ENCODE measurements at regions not wholly inside any gene's neighbourhood (a gene's known extent, or its start where the extent isn't known, plus 50 kb on each side); places are given as distances from the start of the nearest gene placed in this dataset.

DNA sequence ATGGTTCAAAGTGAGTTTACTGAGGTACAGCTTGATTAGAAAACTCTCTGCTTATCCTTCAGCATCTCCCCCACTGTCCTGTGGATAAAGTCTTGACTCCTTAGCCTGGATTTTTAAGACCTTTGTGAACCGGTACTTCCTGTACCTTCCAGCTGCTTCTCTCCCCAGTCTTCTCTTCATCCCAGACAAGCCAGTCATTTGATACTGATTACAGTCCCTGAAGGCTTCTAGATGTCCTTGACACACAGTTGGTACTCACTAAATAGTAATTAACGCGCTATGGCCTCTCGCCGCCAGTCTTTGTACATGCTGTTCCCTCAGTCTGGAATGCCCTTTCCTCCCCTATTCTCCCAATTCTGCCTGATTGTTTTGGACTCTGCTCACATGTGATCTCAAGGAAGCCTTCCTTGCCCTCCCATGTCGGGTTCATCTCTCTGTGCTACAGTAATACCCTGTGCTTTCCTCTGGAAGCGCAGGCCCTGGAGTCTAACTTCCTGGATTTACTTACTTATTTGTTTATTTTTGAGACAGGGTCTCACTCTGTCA, 50.6 kb upstream of the PTGR2 start:
- TF ChIP-seq, protein P1, sequence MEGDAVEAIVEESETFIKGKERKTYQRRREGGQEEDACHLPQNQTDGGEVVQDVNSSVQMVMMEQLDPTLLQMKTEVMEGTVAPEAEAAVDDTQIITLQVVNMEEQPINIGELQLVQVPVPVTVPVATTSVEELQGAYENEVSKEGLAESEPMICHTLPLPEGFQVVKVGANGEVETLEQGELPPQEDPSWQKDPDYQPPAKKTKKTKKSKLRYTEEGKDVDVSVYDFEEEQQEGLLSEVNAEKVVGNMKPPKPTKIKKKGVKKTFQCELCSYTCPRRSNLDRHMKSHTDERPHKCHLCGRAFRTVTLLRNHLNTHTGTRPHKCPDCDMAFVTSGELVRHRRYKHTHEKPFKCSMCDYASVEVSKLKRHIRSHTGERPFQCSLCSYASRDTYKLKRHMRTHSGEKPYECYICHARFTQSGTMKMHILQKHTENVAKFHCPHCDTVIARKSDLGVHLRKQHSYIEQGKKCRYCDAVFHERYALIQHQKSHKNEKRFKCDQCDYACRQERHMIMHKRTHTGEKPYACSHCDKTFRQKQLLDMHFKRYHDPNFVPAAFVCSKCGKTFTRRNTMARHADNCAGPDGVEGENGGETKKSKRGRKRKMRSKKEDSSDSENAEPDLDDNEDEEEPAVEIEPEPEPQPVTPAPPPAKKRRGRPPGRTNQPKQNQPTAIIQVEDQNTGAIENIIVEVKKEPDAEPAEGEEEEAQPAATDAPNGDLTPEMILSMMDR (IDR thresholded peaks at IDR 0.05): no peak
- Histone ChIP-seq H3K27me3 (no peaks in the 10 kb centered on the region), H3K4me1 (peaks cover 0 to 3% (median 0%) of the 10 kb centered on the region in 3 donors), H3K4me3 (no peak overlapping the region), H3K36me3 (no peaks in the 10 kb centered on the region), H3K9me3 (no peaks in the 10 kb centered on the region), H3K27ac (no peak overlapping the region)
- ATAC-seq (no peak), FAIRE-seq (no peak), DNase-seq (no peak)
- WGBS, 2 donors: 92 to 95% methylated on average over 7 of the region's 7 CpGs
- intact Hi-C loops (cut with DNase I): no loop called here

- WGBS, 2 donors: 75 to 83% methylated on average over 4 of the region's 4 CpGs
- Histone ChIP-seq H3K4me3 (no peak overlapping the region), H3K4me1 (peaks cover 0 to 3% (median 3%) of the 10 kb centered on the region in 3 donors), H3K9me3 (no peaks in the 10 kb centered on the region), H3K27ac (no peak overlapping the region), H3K27me3 (no peaks in the 10 kb centered on the region), H3K36me3 (no peaks in the 10 kb centered on the region)
- TF ChIP-seq, protein P1 (IDR thresholded peaks at IDR 0.05): no peak
- intact Hi-C loops (cut with DNase I): no loop called here
- peak in 1 of 6 donors; percentile 7 for DNase-seq
- FAIRE-seq: no peak
- ATAC-seq: no peak
Measured at GRCh38 chr14:73797543-73798265, 53.9 kb upstream of the PTGR2 start.

- Histone ChIP-seq H3K27me3 (no peaks in the 10 kb centered on the region), H3K4me1 (peaks cover 0 to 3% (median 3%) of the 10 kb centered on the region in 3 donors), H3K4me3 (no peak overlapping the region), H3K9me3 (no peaks in the 10 kb centered on the region), H3K27ac (no peak overlapping the region), H3K36me3 (no peaks in the 10 kb centered on the region)
- ATAC-seq: no peak
- FAIRE-seq: no peak
- 95% methylated on average over 4 of the region's 4 CpGs for WGBS, 2 donors
- intact Hi-C loops (cut with DNase I): no loop called here
- TF ChIP-seq, protein P1 (IDR thresholded peaks at IDR 0.05): no peak
- DNase-seq: no peak
Measured at GRCh38 chr14:73796893-73797542, 54.6 kb upstream of the PTGR2 start.

DNA sequence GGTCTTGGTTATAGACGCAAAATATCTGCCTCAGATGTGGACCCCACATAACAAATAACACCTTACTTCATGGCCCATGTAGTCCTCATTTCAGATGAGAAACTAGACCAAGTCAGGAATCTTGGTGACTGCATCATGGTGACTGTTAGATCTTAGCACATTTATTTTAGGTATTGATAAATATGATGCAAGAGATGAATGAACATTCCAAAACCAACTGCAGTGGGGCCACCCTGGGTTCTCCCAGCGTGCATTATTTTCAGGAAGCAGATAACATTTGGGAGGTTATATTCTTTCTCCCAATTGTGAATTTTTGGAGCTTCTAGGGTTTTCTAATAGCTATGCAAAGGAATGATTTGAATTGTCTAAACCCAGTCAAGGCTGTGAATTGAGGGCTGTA, 55.2 kb upstream of the PTGR2 start:
- H3K27me3 ChIP-seq: no peaks in the 10 kb centered on the region
- H3K36me3 ChIP-seq: no peaks in the 10 kb centered on the region
- H3K9me3 ChIP-seq: no peaks in the 10 kb centered on the region
- intact Hi-C loops (cut with DNase I): no loop called here
- peaks cover 0 to 3% (median 3%) of the 10 kb centered on the region in 3 donors for H3K4me1 ChIP-seq
- H3K4me3 ChIP-seq: no peak overlapping the region
- ATAC-seq: no peak
- WGBS, 2 donors: 67 to 81% methylated on average over 2 of the region's 2 CpGs
- DNase-seq: no peak
- TF ChIP-seq, protein P1 (IDR thresholded peaks at IDR 0.05): no peak
- no peak overlapping the region for H3K27ac ChIP-seq
- FAIRE-seq: no peak

Measured in pancreas (tissue), 10 donors.